GM23338 (cell line): ENCODE measurements at regions not wholly inside any gene's neighbourhood (a gene's known extent, or its start where the extent isn't known, plus 50 kb on each side); places are given as distances from the start of the nearest gene placed in this dataset.

Experiments
- ATAC-seq: fragments of 200-7000 bp; cut with Tn5 transposase; 3 replicates; pipeline ENCODE4 v1.9.1; 2020
- DNase-seq: peaks from one replicate; pipeline ENCODE4 v3.0.0-alpha.2; 2015; ENCODE audit warnings: low spot score
- H2AFZ ChIP-seq: fragments of 200-600 bp; sonication (generic); 2 replicates; pipeline ENCODE4 v1.8.0; 2016; ENCODE audit warnings: antibody characterized with exemption, mild to moderate bottlenecking, moderate library complexity
- H3F3A ChIP-seq: fragments of 200-600 bp; sonication (generic); replicated peaks from 2 replicates; pipeline ENCODE4 v1.8.0; 2017; ENCODE audit warnings: antibody characterized with exemption, mixed run types, low read depth
- H3K27ac ChIP-seq: fragments of 200-600 bp; sonication (generic); 2 replicates; pipeline ENCODE4 v1.6.1; 2016; ENCODE audit warnings: low read depth
- H3K27me3 ChIP-seq: fragments of 200-600 bp; sonication (generic); 2 replicates; pipeline ENCODE4 v1.8.0; 2016; ENCODE audit warnings: mild to moderate bottlenecking, mixed run types, moderate library complexity; ENCODE audit not compliant: insufficient read depth
- H3K36me3 ChIP-seq: fragments of 200-600 bp; sonication (generic); 2 replicates; pipeline ENCODE4 v1.8.0; 2016; ENCODE audit warnings: mild to moderate bottlenecking; ENCODE audit not compliant: insufficient read depth
- H3K4me1 ChIP-seq: fragments of 200-600 bp; sonication (generic); 2 replicates; pipeline ENCODE4 v1.8.0; 2016; ENCODE audit warnings: mild to moderate bottlenecking, moderate library complexity; ENCODE audit not compliant: insufficient read depth
- H3K4me2 ChIP-seq: fragments of 200-600 bp; sonication (generic); 2 replicates; pipeline ENCODE4 v1.7.1; 2017; ENCODE audit warnings: mixed run types
- H3K4me3 ChIP-seq: fragments of 200-600 bp; sonication (generic); 2 replicates; pipeline ENCODE4 v1.6.1; 2016; ENCODE audit warnings: mixed run types
- H3K79me2 ChIP-seq: fragments of 200-600 bp; sonication (generic); replicated peaks from 2 replicates; pipeline ENCODE4 v1.8.0; 2017; ENCODE audit warnings: mild to moderate bottlenecking; ENCODE audit not compliant: insufficient read depth
- H3K9me2 ChIP-seq: fragments of 200-600 bp; sonication (generic); 2 replicates; pipeline ENCODE4 v1.8.0; 2017; ENCODE audit not compliant: insufficient read depth
- H4K20me1 ChIP-seq: fragments of 200-600 bp; sonication (generic); replicated peaks from 2 replicates; pipeline ENCODE4 v1.8.0; 2017; ENCODE audit warnings: mild to moderate bottlenecking; ENCODE audit not compliant: insufficient read depth
- H3K27ac Mint-ChIP-seq: 2 replicates; pipeline ENCODE4 v1.8.0; 2020; ENCODE audit warnings: inconsistent platforms, mild to moderate bottlenecking, moderate library complexity, mixed read lengths
- H3K27me3 Mint-ChIP-seq: 3 replicates; pipeline ENCODE4 v1.8.0; 2022; ENCODE audit warnings: low read depth, mild to moderate bottlenecking, moderate library complexity, mixed read lengths, inconsistent platforms; ENCODE audit not compliant: insufficient read depth, poor library complexity
- H3K36me3 Mint-ChIP-seq: 3 replicates; pipeline ENCODE4 v1.8.0; 2021; ENCODE audit warnings: low read depth, mild to moderate bottlenecking, inconsistent platforms, moderate library complexity, mixed read lengths
- H3K4me1 Mint-ChIP-seq: 3 replicates; pipeline ENCODE4 v1.8.0; 2020; ENCODE audit warnings: mild to moderate bottlenecking, inconsistent platforms, mixed read lengths
- H3K4me3 Mint-ChIP-seq: 3 replicates; pipeline ENCODE4 v1.8.0; 2021; ENCODE audit warnings: moderate library complexity, mild to moderate bottlenecking, inconsistent platforms, mixed read lengths
- H3K9me3 Mint-ChIP-seq: 3 replicates; pipeline ENCODE4 v1.8.0; 2020; ENCODE audit warnings: moderate library complexity, mild to moderate bottlenecking, inconsistent platforms, mixed read lengths
- CREB1 ChIP-seq: fragments of 250-450 bp; sonication (Bioruptor Pico); IDR thresholded peaks from 2 replicates; pipeline ENCODE4 v1.5.0; 2020; ENCODE audit warnings: low read depth, mild to moderate bottlenecking, moderate library complexity
- EZH2 ChIP-seq: fragments of 200-600 bp; sonication (generic); IDR thresholded peaks from one replicate; pipeline ENCODE4 v1.8.0; 2017; ENCODE audit warnings: antibody characterized with exemption, mild to moderate bottlenecking, low read depth; ENCODE audit not compliant: unreplicated experiment
- EZH2phosphoT487 ChIP-seq: fragments of 200-600 bp; sonication (generic); IDR thresholded peaks from one replicate; pipeline ENCODE4 v1.8.1; 2018; ENCODE audit warnings: antibody characterized with exemption; ENCODE audit not compliant: unreplicated experiment
- JUNB ChIP-seq: IDR thresholded peaks from one replicate; pipeline ENCODE4 v1.6.1; 2016; ENCODE audit warnings: antibody characterized with exemption; ENCODE audit not compliant: unreplicated experiment
- NANOG ChIP-seq: IDR thresholded peaks from 2 replicates; pipeline ENCODE4 v1.6.1; 2016; ENCODE audit warnings: antibody characterized with exemption, borderline replicate concordance
- POLR2AphosphoS5 ChIP-seq: IDR thresholded peaks from 2 replicates; pipeline ENCODE4 v1.6.1; 2016; ENCODE audit warnings: antibody characterized with exemption, low read depth
- STAT1 ChIP-seq: IDR thresholded peaks from one replicate; pipeline ENCODE4 v1.6.1; 2016; ENCODE audit warnings: antibody characterized with exemption; ENCODE audit not compliant: unreplicated experiment
- ZNF114 ChIP-seq: fragments of 250-450 bp; sonication (Bioruptor Pico); IDR thresholded peaks from 2 replicates; pipeline ENCODE4 v1.5.0; 2020; ENCODE audit warnings: mild to moderate bottlenecking, moderate library complexity
- ZNF331 ChIP-seq: fragments of 250-450 bp; sonication (Bioruptor Pico); IDR thresholded peaks from 2 replicates; pipeline ENCODE4 v1.5.0; 2020; ENCODE audit warnings: low read depth, mild to moderate bottlenecking, moderate library complexity
- TF ChIP-seq, protein P1 (sequence below): IDR thresholded peaks from one replicate; pipeline ENCODE4 v1.6.1; 2018; ENCODE audit warnings: antibody characterized with exemption; ENCODE audit not compliant: unreplicated experiment
- TF ChIP-seq, protein P2 (sequence below): fragments of 250-450 bp; sonication (Bioruptor Pico); IDR thresholded peaks from 2 replicates; pipeline ENCODE4 v1.5.0; 2020; ENCODE audit warnings: mild to moderate bottlenecking, moderate library complexity
- TF ChIP-seq, protein P3 (sequence below), 2 experiments: fragments of 200-600 bp in 1 of 2; sonication (generic) in 1 of 2; conservative IDR thresholded peaks; 2 replicates each; pipeline versions ENCODE4 v1.5.1 to v1.6.1; 2016 to 2017; ENCODE audit warnings: antibody characterized with exemption in 2 of 2, low read depth in 2 of 2, mild to moderate bottlenecking in 2 of 2, moderate library complexity in 1 of 2
- TF ChIP-seq, protein P4 (sequence below): IDR thresholded peaks from 2 replicates; pipeline ENCODE4 v1.6.1; 2016; ENCODE audit warnings: antibody characterized with exemption

DNA sequence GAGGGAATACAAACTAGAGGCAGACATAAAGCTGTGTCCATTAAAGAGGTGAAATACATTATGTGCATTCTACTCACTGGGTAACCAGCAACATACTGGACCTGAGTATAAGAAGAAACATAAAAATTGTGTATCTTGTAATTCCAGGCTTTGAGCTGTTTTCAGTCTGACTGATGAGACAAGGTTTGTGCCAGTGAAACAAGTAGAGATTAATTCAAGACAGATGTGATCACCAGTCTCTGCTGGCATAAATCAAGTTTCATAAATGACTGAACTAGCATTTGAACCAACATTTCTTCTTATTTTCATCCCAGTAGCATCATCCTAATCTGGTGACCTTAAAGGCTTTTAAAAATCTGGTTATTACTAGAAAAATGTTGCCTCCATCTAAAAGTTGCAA is 108.8 kb upstream of the RPL38 start:
- Histone ChIP-seq H3F3A (no peaks in the 10 kb centered on the region), H3K36me3 (no peaks in the 10 kb centered on the region), H3K27ac (no peak overlapping the region), H3K4me2 (no peak overlapping the region), H3K4me3 (no peak overlapping the region), H3K27me3 (no peaks in the 10 kb centered on the region), H3K9me2 (no peaks in the 10 kb centered on the region), H2AFZ (no peak overlapping the region), H4K20me1 (no peaks in the 10 kb centered on the region), H3K79me2 (no peaks in the 10 kb centered on the region), H3K4me1 (no peaks in the 10 kb centered on the region)
- ATAC-seq (no peak), DNase-seq (no peak)
- Mint-ChIP-seq H3K4me3 (no peak overlapping the region), H3K4me1 (no peaks in the 10 kb centered on the region), H3K27me3 (peaks cover 6% of the 10 kb centered on the region), H3K27ac (no peak overlapping the region), H3K36me3 (0 out of 3 replicates have a peak, but pooled peaks cover 5% of the 10 kb centered on the region), H3K9me3 (peaks cover 29% of the 10 kb centered on the region; the same call in 2 of the 3 replicates)
- no peak for TF ChIP-seq STAT1
- TF ChIP-seq, protein P1, sequence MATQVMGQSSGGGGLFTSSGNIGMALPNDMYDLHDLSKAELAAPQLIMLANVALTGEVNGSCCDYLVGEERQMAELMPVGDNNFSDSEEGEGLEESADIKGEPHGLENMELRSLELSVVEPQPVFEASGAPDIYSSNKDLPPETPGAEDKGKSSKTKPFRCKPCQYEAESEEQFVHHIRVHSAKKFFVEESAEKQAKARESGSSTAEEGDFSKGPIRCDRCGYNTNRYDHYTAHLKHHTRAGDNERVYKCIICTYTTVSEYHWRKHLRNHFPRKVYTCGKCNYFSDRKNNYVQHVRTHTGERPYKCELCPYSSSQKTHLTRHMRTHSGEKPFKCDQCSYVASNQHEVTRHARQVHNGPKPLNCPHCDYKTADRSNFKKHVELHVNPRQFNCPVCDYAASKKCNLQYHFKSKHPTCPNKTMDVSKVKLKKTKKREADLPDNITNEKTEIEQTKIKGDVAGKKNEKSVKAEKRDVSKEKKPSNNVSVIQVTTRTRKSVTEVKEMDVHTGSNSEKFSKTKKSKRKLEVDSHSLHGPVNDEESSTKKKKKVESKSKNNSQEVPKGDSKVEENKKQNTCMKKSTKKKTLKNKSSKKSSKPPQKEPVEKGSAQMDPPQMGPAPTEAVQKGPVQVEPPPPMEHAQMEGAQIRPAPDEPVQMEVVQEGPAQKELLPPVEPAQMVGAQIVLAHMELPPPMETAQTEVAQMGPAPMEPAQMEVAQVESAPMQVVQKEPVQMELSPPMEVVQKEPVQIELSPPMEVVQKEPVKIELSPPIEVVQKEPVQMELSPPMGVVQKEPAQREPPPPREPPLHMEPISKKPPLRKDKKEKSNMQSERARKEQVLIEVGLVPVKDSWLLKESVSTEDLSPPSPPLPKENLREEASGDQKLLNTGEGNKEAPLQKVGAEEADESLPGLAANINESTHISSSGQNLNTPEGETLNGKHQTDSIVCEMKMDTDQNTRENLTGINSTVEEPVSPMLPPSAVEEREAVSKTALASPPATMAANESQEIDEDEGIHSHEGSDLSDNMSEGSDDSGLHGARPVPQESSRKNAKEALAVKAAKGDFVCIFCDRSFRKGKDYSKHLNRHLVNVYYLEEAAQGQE: no peak
- no peak for TF ChIP-seq CREB1 (CRISPR knock-in tag)
- no peak for TF ChIP-seq ZNF114 (CRISPR knock-in tag)
- no peak for TF ChIP-seq POLR2AphosphoS5
- TF ChIP-seq NANOG: no peak
- TF ChIP-seq, protein P2, sequence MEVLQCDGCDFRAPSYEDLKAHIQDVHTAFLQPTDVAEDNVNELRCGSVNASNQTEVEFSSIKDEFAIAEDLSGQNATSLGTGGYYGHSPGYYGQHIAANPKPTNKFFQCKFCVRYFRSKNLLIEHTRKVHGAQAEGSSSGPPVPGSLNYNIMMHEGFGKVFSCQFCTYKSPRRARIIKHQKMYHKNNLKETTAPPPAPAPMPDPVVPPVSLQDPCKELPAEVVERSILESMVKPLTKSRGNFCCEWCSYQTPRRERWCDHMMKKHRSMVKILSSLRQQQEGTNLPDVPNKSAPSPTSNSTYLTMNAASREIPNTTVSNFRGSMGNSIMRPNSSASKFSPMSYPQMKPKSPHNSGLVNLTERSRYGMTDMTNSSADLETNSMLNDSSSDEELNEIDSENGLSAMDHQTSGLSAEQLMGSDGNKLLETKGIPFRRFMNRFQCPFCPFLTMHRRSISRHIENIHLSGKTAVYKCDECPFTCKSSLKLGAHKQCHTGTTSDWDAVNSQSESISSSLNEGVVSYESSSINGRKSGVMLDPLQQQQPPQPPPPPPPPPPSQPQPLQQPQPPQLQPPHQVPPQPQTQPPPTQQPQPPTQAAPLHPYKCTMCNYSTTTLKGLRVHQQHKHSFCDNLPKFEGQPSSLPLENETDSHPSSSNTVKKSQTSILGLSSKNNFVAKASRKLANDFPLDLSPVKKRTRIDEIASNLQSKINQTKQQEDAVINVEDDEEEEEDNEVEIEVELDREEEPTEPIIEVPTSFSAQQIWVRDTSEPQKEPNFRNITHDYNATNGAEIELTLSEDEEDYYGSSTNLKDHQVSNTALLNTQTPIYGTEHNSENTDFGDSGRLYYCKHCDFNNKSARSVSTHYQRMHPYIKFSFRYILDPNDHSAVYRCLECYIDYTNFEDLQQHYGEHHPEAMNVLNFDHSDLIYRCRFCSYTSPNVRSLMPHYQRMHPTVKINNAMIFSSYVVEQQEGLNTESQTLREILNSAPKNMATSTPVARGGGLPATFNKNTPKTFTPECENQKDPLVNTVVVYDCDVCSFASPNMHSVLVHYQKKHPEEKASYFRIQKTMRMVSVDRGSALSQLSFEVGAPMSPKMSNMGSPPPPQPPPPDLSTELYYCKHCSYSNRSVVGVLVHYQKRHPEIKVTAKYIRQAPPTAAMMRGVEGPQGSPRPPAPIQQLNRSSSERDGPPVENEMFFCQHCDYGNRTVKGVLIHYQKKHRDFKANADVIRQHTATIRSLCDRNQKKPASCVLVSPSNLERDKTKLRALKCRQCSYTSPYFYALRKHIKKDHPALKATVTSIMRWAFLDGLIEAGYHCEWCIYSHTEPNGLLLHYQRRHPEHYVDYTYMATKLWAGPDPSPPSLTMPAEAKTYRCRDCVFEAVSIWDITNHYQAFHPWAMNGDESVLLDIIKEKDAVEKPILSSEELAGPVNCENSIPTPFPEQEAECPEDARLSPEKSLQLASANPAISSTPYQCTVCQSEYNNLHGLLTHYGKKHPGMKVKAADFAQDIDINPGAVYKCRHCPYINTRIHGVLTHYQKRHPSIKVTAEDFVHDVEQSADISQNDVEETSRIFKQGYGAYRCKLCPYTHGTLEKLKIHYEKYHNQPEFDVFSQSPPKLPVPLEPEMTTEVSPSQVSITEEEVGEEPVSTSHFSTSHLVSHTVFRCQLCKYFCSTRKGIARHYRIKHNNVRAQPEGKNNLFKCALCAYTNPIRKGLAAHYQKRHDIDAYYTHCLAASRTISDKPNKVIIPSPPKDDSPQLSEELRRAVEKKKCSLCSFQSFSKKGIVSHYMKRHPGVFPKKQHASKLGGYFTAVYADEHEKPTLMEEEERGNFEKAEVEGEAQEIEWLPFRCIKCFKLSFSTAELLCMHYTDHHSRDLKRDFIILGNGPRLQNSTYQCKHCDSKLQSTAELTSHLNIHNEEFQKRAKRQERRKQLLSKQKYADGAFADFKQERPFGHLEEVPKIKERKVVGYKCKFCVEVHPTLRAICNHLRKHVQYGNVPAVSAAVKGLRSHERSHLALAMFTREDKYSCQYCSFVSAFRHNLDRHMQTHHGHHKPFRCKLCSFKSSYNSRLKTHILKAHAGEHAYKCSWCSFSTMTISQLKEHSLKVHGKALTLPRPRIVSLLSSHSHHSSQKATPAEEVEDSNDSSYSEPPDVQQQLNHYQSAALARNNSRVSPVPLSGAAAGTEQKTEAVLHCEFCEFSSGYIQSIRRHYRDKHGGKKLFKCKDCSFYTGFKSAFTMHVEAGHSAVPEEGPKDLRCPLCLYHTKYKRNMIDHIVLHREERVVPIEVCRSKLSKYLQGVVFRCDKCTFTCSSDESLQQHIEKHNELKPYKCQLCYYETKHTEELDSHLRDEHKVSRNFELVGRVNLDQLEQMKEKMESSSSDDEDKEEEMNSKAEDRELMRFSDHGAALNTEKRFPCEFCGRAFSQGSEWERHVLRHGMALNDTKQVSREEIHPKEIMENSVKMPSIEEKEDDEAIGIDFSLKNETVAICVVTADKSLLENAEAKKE (CRISPR knock-in tag): no peak
- TF ChIP-seq ZNF331 (CRISPR knock-in tag): no peak
- TF ChIP-seq, protein P3, sequence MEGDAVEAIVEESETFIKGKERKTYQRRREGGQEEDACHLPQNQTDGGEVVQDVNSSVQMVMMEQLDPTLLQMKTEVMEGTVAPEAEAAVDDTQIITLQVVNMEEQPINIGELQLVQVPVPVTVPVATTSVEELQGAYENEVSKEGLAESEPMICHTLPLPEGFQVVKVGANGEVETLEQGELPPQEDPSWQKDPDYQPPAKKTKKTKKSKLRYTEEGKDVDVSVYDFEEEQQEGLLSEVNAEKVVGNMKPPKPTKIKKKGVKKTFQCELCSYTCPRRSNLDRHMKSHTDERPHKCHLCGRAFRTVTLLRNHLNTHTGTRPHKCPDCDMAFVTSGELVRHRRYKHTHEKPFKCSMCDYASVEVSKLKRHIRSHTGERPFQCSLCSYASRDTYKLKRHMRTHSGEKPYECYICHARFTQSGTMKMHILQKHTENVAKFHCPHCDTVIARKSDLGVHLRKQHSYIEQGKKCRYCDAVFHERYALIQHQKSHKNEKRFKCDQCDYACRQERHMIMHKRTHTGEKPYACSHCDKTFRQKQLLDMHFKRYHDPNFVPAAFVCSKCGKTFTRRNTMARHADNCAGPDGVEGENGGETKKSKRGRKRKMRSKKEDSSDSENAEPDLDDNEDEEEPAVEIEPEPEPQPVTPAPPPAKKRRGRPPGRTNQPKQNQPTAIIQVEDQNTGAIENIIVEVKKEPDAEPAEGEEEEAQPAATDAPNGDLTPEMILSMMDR (conservative IDR thresholded peaks at IDR 0.05; ENCODE audit: low read depth in 2 of 2): no peak
- TF ChIP-seq EZH2phosphoT487: no peak
- TF ChIP-seq, protein P4, sequence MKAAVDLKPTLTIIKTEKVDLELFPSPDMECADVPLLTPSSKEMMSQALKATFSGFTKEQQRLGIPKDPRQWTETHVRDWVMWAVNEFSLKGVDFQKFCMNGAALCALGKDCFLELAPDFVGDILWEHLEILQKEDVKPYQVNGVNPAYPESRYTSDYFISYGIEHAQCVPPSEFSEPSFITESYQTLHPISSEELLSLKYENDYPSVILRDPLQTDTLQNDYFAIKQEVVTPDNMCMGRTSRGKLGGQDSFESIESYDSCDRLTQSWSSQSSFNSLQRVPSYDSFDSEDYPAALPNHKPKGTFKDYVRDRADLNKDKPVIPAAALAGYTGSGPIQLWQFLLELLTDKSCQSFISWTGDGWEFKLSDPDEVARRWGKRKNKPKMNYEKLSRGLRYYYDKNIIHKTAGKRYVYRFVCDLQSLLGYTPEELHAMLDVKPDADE: no peak
- TF ChIP-seq JUNB: no peak
- TF ChIP-seq EZH2: no peak
